CD14-positive monocyte (primary cell): ENCODE measurements at regions not wholly inside any gene's neighbourhood (a gene's known extent, or its start where the extent isn't known, plus 50 kb on each side); places are given as distances from the start of the nearest gene placed in this dataset.

Experiments used
- DNase-seq, 3 donors: peaks; one replicate each; pipeline ENCODE4 v3.0.0-alpha.2; 2011 to 2022
- H2AFZ ChIP-seq: 2 replicates; pipeline ENCODE4 v1.6.0; 2012; ENCODE audit warnings: mild to moderate bottlenecking, low read depth, low read length, inconsistent platforms; ENCODE audit not compliant: insufficient read depth, poor library complexity, severe bottlenecking
- H3K27ac ChIP-seq, 2 donors: 1 replicate in 1 of 2; 2 replicates in 1 of 2; pipeline ENCODE4 v1.5.1; 2012 to 2013; ENCODE audit warnings: low read length in 2 of 2, control low read depth in 1 of 2, inconsistent platforms in 1 of 2, low read depth in 1 of 2, mild to moderate bottlenecking in 1 of 2
- H3K27me3 ChIP-seq, 2 donors: one replicate each; pipeline versions ENCODE4 v1.6.0 to v1.6.1; 2011 to 2013; ENCODE audit warnings: low read length in 2 of 2; ENCODE audit not compliant: control insufficient read depth in 2 of 2, insufficient read depth in 2 of 2
- H3K36me3 ChIP-seq, 2 donors: replicated peaks in 1 of 2; 1 replicate in 1 of 2; 2 replicates in 1 of 2; pipeline versions ENCODE4 v1.5.1 to v1.6.1; 2012 to 2013; ENCODE audit warnings: low read length in 2 of 2, control low read depth in 1 of 2, inconsistent platforms in 1 of 2, mild to moderate bottlenecking in 1 of 2; ENCODE audit not compliant: insufficient read depth in 2 of 2, control insufficient read depth in 1 of 2
- H3K4me1 ChIP-seq, 2 donors: 1 replicate in 1 of 2; 2 replicates in 1 of 2; pipeline versions ENCODE4 v1.5.1 to v1.6.1; 2012 to 2013; ENCODE audit warnings: low read length in 2 of 2, control low read depth in 1 of 2, inconsistent platforms in 1 of 2, mild to moderate bottlenecking in 1 of 2, moderate library complexity in 1 of 2; ENCODE audit not compliant: insufficient read depth in 2 of 2, control insufficient read depth in 1 of 2
- H3K4me2 ChIP-seq: replicated peaks from 2 replicates; pipeline ENCODE3; 2012; ENCODE audit warnings: low read length, moderate library complexity, mild to moderate bottlenecking; ENCODE audit not compliant: poor library complexity, severe bottlenecking; ENCODE audit errors: extremely low read depth
- H3K4me3 ChIP-seq, 3 experiments: fragments of 200-600 bp in 1 of 3; sonication (generic) in 1 of 3; replicated peaks in 1 of 3; 1 replicate in 2 of 3; 2 replicates in 1 of 3; pipeline ENCODE4 v1.5.1; 2011 to 2013; ENCODE audit warnings: low read length in 3 of 3, mild to moderate bottlenecking in 3 of 3, control low read depth in 2 of 3, low read depth in 2 of 3, inconsistent platforms in 1 of 3, moderate library complexity in 1 of 3
- H3K79me2 ChIP-seq: 2 replicates; pipeline ENCODE4 v1.6.0; 2012; ENCODE audit warnings: mild to moderate bottlenecking, control low read depth, inconsistent platforms, low read length, moderate library complexity; ENCODE audit not compliant: insufficient read depth
- H3K9ac ChIP-seq: 2 replicates; pipeline ENCODE4 v1.6.0; 2017; ENCODE audit warnings: low read length, mild to moderate bottlenecking; ENCODE audit not compliant: insufficient read depth, poor library complexity, severe bottlenecking
- H3K9me3 ChIP-seq, 2 donors: replicated peaks in 1 of 2; 1 replicate in 1 of 2; 2 replicates in 1 of 2; pipeline versions ENCODE4 v1.5.1 to v1.6.1; 2012 to 2013; ENCODE audit warnings: low read length in 2 of 2, control low read depth in 1 of 2; ENCODE audit not compliant: control insufficient read depth in 1 of 2, insufficient read depth in 1 of 2
- H4K20me1 ChIP-seq: 2 replicates; pipeline ENCODE4 v1.6.0; 2012; ENCODE audit warnings: mild to moderate bottlenecking, low read length, control low read depth, moderate library complexity; ENCODE audit not compliant: insufficient read depth
- H3K27ac Mint-ChIP-seq, 7 donors: one replicate each; pipeline ENCODE4 v1.8.0; 2020; ENCODE audit warnings: mild to moderate bottlenecking in 7 of 7, mixed read lengths in 7 of 7, moderate library complexity in 6 of 7, inconsistent platforms in 2 of 7
- H3K27me3 Mint-ChIP-seq, 3 donors: one replicate each; pipeline ENCODE4 v1.8.0; 2021 to 2022; ENCODE audit warnings: low read depth in 3 of 3, mild to moderate bottlenecking in 3 of 3, mixed read lengths in 3 of 3, moderate library complexity in 3 of 3, inconsistent platforms in 1 of 3
- H3K36me3 Mint-ChIP-seq, 2 donors: one replicate each; pipeline ENCODE4 v1.8.0; 2020; ENCODE audit warnings: mixed read lengths in 2 of 2, inconsistent platforms in 1 of 2, mild to moderate bottlenecking in 1 of 2
- H3K4me1 Mint-ChIP-seq: one replicate; pipeline ENCODE4 v1.8.0; 2020; ENCODE audit warnings: mild to moderate bottlenecking, mixed read lengths
- H3K4me3 Mint-ChIP-seq, 2 donors: one replicate each; pipeline ENCODE4 v1.8.0; 2020; ENCODE audit warnings: mild to moderate bottlenecking in 2 of 2, mixed read lengths in 2 of 2, moderate library complexity in 1 of 2
- H3K9me3 Mint-ChIP-seq, 7 donors: one replicate each; pipeline ENCODE4 v1.8.0; 2020 to 2022; ENCODE audit warnings: mixed read lengths in 7 of 7, mild to moderate bottlenecking in 6 of 7, moderate library complexity in 6 of 7, inconsistent platforms in 2 of 7
- CTCF ChIP-seq: fragments of 200-600 bp; IDR thresholded peaks from one replicate; pipeline ENCODE4 v1.8.0; 2022; ENCODE audit warnings: antibody characterized with exemption, mild to moderate bottlenecking
- WGBS: methylation state at CpG from one replicate; pipeline ENCODE4 v1.1.5; 2013; ENCODE audit warnings: missing lambda C conversion rate; ENCODE audit not compliant: insufficient coverage; 5-methylcytosine and 5-hydroxymethylcytosine counted together
- intact Hi-C, 2 donors: fragments of 100-400 bp; cut with micrococcal nuclease; formaldehyde crosslinking; loops; one replicate each; pipeline versions ENCODE4 v1.15.0 to v1.15.1; 2023

- no peaks in the 10 kb centered on the region for H3K27me3 ChIP-seq
- TF ChIP-seq CTCF = no peak
- H3K4me1 ChIP-seq = no peaks in the 10 kb centered on the region
- H3K36me3 ChIP-seq = no peaks in the 10 kb centered on the region
- no peak overlapping the region for H3K27ac Mint-ChIP-seq
- H3K36me3 Mint-ChIP-seq = no peaks in the 10 kb centered on the region
- no peak overlapping the region for H3K4me3 ChIP-seq
- H3K9me3 Mint-ChIP-seq = peaks cover 0 to 3% (median 0%) of the 10 kb centered on the region in 7 donors
- intact Hi-C loops = no loop called here
- no peaks in the 10 kb centered on the region for H4K20me1 ChIP-seq
- H3K4me1 Mint-ChIP-seq = no peaks in the 10 kb centered on the region
- H3K27me3 Mint-ChIP-seq = peaks cover 2 to 6% (median 2%) of the 10 kb centered on the region in 3 donors
- H3K27ac ChIP-seq = no peak overlapping the region
- no peaks in the 10 kb centered on the region for H3K79me2 ChIP-seq
- no peak overlapping the region for H3K9ac ChIP-seq
- H3K4me2 ChIP-seq = no peak overlapping the region
- no peaks in the 10 kb centered on the region for H3K9me3 ChIP-seq
- H3K4me3 Mint-ChIP-seq = no peak overlapping the region
- WGBS = 94% methylated on average over 5 of the region's 6 CpGs
- no peak for DNase-seq
- no peak overlapping the region for H2AFZ ChIP-seq
Observed at GRCh38 chr6:4664911-4665310, 111.3 kb upstream of the CDYL start.

GRCh38 chr6:4664117-4664626, 112.0 kb upstream of the CDYL start:
- no peak overlapping the region for H3K4me3 Mint-ChIP-seq
- H3K9me3 Mint-ChIP-seq = peaks cover 0 to 5% (median 0%) of the 10 kb centered on the region in 7 donors
- Histone ChIP-seq H3K9me3 (no peaks in the 10 kb centered on the region), H3K4me3 (no peak overlapping the region), H2AFZ (no peak overlapping the region), H3K79me2 (no peaks in the 10 kb centered on the region), H3K27ac (no peak overlapping the region), H3K4me1 (no peaks in the 10 kb centered on the region), H3K27me3 (no peaks in the 10 kb centered on the region), H3K4me2 (no peak overlapping the region), H3K9ac (no peak overlapping the region), H3K36me3 (no peaks in the 10 kb centered on the region), H4K20me1 (no peaks in the 10 kb centered on the region)
- H3K36me3 Mint-ChIP-seq = no peaks in the 10 kb centered on the region
- WGBS = 100% methylated on average over 1 of the region's 7 CpGs
- no peak overlapping the region for H3K27ac Mint-ChIP-seq
- intact Hi-C loops = no loop called here
- no peak for TF ChIP-seq CTCF
- H3K27me3 Mint-ChIP-seq = peaks cover 2 to 6% (median 2%) of the 10 kb centered on the region in 3 donors
- no peaks in the 10 kb centered on the region for H3K4me1 Mint-ChIP-seq
- DNase-seq = no peak
